Activated CD8-positive, alpha-beta memory T cell treated with anti-CD3 and anti-CD28 coated beads, Interleukin-2, amount 50 U/mL, for 1 hour (primary cell): ENCODE measurements at regions not wholly inside any gene's neighbourhood (a gene's known extent, or its start where the extent isn't known, plus 50 kb on each side); places are given as distances from the start of the nearest gene placed in this dataset.
"Not testable (repeated sequence)": the region's sequence is repeated elsewhere in the genome, so short reads cannot be mapped to it uniquely, and the experiment has no call there.

ENCODE experiments used
- DNase-seq: peaks from one replicate; pipeline ENCODE4 v3.0.0-alpha.2; 2020; ENCODE audit errors: extremely low read depth

DNA sequence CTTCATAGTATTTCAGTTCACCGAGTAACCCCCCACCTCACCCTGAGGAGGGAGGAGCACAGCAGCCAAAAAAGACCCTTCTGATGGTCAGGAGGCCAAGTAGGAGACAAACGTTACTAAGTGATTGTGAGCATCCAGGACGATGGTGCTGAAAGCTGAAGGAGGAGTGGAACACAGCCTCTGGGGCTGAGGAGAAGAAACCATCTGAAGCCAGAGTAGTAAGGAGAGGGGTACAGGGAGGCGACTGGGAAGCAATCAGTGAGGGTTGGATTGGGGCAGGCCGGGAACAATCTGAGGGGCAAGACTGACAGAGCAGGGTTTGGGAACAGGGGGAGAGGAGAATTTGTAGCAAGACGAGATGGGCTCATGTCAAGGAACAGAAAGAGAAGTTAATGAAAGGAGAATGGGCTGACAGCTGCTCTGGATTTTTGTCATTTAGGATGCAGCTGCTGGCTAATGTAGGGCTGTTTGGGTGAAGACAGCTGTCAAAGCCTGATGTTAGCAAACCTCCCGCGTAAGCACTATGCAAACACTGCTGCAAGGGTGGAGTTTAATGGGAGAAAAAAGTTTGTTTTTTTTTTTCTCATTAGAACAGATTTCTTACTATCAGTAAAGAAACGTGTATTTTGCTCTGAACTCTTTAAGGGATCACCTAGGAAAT, 622.2 kb downstream of the EDEM1 start:
- DNase-seq: no peak

DNA sequence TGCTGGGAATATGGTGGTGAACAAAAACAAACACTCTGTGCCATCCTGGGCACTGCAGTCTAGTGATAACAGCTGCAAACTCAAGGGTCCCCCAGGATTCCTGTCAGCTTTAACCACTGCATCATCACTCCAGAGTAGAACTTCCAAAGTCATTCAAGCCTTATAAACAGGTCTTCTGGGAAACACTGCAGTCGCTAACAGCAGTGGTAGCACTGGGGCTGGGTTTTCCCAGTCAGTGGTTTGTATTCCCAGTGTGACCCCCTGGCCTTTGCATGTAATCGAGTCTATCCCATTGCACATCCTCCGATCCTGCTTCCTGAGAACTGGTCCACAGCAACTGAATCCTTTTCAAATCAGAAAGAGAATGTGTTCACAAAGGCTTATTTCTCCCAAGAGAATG, 623.5 kb downstream of the EDEM1 start:
- no peak for DNase-seq

DNA sequence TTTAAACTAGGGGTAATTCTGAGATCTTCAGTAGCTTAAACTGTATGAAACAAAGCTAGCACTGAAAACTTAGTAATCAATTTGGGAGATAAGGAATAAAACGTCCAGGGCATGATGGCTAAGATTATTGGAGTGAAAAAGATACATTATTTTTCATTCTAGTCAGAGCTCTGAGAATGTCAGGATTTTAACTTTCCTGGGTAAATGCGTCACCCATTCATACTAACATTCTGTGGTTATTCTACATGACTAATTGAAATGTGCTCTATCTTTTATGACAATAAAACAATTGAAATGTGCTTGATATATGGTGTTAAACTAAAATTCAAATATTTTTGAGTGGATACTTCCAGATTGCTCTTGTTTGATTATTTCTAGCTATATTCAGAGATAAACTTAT, 626.0 kb downstream of the EDEM1 start:
- DNase-seq: no peak

DNA sequence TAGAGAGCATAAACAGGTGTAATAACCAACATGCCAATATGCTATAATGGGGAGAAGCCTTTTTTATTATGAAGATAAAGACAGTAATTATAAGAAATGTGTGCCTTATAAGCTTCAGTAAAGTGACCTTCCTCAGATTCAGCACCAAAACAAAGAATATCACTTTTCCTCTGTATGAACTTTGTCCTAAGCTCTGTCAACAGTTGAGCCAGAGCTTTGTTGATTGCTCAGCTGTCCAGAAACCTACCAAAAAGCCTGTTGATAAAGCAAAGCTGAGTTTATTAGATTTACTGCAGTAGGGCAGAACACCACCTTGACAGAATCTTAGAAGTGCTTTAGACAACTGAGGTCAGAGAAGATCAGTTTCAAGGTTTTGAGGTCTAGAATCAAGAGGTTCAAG, 635.3 kb downstream of the EDEM1 start:
- no peak for DNase-seq

DNA sequence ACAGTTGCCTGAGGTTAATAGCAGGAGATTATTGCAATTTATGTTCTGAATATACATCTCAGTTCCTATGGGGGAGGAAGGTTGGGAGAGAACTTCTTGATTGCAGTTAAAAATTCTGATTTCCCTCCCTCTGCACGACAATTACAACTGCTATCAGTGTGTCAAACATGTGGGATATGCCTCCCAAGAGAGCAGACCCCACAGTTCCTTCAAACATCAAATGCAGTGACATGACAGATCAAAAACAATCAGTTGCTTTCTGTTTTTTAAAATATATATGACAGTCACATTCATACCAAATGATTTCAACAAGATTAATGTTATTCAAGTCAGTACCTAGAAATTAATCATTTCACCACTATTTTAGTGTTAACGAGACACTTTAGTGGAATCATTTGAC, 639.0 kb downstream of the EDEM1 start:
- no peak for DNase-seq

DNA sequence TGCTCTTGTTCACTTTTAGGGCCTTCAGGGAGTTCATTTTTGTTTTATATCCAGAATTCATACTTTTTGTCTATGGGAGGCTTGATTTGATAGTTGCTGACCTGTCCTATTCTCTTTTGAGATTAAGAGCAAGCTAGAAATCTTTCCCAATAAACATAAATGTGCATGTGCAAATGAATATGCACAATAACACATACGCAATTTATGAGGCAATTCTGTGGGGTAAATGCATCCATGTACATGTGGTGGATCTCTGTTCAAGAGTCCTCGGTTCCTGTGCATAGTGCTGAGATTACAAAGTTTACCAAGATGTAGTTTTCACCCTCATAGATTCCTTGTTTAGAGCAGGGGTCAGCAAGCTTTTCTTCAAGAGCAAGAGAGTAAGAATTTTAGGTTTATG, 640.7 kb downstream of the EDEM1 start:
- DNase-seq: no peak

DNA sequence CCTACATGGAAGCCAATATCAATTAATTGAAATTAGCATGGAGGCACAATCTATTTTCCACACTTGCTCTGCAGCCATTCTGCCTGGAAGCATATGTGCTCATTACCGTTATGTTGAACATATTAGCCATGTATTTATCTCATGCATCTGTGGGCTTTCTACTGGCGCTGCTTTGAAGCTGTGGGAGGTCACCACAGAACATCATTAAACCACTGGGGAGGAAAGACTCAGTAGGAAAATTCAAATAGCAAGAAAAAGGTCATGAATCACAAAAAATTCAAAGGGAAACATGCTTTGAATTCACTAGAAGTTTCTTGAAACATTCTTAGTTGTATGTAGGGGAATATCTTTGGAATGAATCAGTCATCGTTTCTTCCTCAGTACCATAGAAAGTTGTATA, 652.5 kb downstream of the EDEM1 start:
- DNase-seq: no peak

DNA sequence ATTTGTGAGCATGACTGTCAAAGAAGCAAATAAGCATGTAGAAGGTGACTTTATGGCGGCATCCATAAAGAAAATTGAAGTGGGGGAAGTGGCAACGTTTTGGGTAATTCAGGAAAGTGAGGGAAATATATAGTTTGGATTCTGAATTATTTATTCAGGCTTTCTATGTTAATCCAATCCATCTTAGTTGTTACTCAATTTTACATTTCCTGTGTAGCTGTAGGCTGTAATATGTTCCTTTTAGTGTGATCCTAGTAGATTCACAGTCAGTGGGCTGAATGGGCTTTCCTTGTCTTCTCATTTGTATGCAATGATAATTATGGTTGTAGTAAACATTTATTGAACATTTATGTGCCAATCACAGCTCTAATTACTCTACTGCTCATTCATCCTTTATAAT, 654.1 kb downstream of the EDEM1 start:
- no peak for DNase-seq

DNA sequence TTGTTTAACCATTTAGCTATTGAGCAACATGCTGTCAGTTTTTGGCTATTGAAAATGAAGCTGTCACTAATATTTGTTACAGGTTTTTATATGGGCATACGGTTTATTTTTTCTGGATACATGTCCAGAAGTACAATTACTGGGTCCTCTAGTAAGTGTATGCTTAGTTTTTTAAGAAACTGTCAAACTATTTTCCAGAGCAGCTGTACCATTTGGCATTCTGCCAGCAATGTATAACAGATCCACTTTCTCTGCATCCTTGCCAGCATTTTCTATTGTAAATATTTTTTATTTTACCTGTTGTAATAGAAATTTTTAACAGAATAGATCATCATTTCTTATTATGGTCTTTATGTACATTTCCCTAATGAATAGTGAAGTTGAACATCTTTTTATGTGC, 658.8 kb downstream of the EDEM1 start:
- no peak for DNase-seq

DNA sequence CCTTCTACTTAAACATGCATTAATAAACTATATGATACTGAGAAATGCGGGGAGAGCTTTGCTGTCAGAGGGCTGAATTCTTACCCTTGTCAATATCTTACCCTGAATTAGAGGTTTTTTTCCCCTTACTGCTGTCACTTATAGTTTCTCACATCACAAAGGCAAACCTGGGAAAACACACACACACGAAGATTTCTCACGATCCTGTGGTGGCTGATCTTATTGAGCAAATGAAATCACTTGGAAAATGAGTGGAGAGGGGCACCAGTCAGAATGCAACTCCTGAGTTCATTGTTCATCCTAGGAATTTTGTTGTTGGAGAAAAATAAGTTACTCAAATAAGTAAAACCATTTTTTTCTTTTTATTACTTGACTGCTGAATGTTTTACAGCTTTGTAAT, 673.6 kb downstream of the EDEM1 start:
- no peak for DNase-seq

DNA sequence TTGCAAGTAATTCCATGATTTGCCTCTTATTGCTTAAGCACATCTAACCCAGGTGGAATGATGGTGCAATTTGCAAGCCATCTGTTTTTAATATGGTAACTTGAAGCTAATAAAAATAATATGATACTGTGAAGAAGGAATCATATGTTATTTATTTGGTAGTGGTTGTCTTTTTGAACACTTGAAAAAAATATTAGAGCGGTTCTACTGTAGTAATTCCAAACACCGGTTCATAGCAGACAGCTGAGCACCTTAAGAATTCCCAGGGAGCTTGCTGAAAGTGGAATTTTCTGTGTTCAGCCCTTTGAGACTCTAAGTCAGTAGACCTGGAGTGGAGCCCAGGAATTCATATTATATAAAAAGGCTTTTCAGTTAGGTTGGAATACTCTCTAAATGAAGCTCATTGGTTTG, 687.4 kb downstream of the EDEM1 start:
- no peak for DNase-seq

DNA sequence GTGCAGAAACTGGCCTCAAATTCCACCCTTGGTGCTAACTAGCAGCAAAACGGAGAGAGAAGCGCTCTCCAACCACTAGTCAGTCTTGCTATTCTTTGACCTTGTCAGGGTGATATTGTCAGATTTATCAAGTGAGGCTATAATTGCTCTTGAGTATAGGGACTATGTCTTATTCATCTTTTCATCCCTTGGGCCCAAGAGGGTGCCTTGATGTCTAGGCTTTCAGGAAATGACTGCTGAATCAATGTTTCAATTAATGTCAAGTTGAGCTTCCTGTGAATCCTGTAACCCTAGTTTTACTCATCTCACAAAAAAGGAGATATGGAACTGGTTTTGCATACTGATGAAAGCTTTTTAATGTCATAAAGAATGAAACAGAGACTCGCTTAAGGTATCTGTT, 701.3 kb downstream of the EDEM1 start:
- DNase-seq: no peak

DNA sequence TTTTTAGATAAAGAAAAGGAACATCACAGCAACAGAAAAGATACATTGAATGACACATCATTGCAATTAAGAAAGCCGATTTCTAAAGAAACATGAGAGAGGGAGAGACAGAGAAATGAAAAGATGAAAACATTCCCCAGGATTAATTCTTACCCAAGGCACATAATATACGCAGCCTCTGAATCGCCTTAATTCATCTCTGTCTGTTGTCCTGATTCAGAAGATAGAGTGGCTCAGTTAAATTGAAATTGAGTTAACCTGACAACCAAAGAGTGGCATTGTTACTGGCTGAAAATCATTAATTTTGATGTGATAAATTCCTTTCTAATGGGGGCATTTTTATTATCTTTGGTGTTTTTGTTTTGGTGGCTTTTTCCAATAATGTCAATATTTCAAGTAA, 701.9 kb downstream of the EDEM1 start:
- no peak for DNase-seq

DNA sequence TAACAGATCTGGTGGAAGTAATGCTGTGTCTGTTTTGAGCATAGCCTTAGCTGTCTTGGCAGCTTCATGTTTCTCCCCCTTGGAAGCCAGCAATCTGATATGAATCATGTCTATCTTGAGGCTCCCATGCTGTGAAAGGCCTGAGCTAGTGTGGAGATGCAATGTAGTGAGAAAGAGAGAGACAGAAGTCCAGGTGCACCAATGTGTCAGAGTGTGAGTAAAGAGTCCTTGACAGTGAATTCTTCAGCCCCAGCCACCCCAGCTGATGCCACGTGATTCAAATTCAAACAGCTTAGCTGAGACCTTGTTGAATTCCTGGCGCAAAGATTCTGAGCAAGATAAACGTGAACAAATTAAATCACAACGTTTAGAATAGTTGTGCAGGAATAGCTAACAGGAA, 704.2 kb downstream of the EDEM1 start:
- DNase-seq: no peak

DNA sequence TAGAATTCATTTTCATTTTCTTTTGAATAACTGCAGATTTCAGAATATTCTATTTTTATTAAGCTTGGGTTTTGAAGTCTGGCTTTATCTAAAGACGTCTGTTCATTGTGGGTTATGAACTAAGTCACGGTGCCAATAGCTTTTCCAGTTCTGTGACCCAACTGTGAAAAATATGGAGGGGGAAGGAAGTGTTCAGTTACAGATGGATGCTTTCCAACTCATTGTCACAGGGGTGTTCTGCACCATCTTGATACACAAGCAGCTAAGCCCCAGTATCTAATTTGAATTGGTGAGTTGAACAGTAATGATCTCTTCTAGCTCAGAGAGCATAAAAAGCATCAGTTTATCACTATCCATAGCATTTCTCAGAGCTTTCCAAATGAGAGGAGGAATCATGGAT, 710.6 kb downstream of the EDEM1 start:
- no peak for DNase-seq

DNA sequence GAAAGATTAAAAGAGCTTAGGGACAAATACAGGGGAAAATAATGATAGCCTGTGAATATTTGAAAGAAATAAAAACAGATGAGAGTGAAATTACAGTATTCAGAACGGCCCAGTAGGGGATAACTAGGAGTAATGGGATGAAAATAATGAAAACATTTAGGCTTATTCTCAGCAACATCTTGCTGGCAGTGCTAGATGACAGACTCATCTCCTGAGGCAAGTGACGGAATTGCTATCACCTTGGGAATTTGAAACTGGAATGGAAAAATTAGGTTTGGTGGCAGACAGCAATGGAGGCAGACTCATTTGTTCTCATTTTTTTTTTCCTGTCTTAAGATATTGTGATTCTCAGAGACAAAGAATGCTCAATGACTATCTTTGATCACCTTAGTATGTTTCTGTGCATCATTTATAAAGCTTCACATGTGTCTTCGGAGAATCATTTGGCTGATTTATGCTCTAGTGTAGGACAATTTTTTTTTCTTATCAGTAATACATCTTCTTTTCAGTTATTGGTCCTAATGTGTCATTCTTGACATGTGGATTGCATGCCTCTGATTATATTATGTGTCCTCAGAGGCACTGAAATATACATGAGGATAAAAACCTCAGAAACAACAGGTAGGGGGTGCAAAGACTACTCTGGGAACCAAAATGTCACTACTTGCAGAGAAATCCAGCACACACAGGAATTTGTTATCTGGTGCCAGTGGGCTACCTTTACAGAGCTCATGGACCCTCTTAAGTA, 711.7 kb downstream of the EDEM1 start:
- no peak for DNase-seq

DNA sequence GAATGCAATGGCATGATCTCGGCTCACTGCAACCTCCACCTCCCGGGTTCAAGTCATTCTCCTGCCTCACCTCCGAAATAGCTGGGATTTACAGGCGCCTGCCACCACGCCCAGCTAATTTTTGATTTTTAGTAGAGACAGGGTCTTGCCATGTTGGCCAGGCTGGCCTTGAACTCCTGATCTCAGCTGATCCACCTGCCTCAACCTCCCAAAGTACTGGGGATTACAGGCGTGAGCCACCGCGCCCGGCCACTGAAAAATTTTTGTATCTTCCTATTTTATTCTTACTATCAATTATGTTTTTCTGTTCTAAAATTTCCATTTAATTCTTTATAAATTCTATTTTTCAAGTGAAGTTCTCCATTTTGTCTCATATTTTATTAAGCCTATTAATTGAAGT, 730.4 kb downstream of the EDEM1 start:
- no peak for DNase-seq

DNA sequence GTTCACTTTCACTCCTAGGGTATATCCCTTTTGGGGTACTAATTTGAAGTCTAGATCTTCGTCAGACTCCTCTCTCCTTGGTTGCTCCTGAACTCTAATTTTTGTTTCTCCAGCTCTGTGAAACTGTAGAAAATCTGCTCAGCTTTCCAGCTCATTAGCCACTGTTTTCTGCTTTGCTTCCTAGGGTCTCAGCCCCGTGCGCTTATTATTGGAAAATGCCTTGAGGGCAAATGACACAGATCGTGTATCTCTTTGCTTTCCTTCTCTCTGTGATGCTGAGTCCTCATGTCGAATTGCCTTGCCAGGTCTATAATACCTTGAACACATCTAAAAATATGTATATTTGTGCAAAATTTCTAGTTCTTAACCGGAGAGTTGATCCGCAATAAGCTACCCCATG, 731.1 kb downstream of the EDEM1 start:
- no peak for DNase-seq

DNA sequence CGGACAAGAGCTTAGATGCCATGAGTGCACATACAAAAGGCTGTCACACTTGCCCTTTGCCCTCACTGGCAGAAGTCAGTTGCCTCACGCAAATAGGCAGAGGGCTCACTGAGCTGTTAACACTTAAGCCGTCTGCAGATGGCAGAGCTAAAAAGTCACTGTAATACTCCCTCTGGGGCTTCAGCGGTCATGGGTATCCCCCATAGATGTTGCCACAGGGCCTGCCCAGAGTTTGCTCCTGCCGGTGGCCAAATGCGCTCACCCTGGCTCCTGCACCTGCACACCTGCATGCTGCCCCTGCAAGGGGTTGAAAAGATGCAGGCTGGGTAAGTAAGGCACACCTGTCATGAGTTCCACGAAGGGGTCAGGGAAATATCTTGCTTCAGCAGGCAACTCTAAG, 741.5 kb downstream of the EDEM1 start:
- DNase-seq: no peak

DNA sequence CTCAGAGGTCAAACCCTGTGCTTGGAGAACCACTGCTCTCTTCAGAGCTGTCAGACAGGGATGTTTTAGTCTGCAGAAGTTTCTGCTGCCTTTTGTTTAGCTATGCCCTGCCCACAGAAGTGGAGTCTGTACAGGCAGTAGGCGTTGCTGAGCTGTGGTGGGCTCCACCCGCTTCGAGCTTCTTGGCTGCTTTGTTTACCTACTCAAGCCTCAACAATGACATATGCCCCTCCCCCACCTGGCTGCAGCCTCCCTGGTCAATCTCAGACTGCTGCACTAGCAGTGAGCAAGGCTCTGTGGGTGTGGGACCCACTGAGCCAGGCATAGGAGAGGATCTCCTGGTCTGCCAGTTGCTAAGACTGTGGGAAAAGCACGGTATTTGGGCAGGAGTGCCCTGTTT, 756.6 kb downstream of the EDEM1 start:
- not testable (repeated sequence) for DNase-seq

DNA sequence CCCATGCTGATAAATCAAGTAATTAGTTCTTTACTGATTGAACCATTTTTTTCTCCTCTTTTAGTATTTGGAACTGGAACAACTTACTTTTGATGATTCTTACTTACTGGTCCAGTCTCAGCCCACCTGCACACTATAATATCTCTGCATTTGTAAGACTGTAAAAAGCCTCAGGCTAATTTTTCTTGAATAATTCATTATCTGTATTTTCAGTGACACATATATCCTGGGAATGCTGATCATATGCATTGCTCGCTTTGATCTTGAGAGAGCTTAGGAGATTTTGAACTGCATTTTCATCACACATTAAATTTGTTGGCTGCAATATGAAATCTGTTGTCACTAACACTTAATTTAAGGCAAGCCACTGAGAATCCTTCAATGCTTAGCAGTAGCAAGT, 760.6 kb downstream of the EDEM1 start:
- no peak for DNase-seq

DNA sequence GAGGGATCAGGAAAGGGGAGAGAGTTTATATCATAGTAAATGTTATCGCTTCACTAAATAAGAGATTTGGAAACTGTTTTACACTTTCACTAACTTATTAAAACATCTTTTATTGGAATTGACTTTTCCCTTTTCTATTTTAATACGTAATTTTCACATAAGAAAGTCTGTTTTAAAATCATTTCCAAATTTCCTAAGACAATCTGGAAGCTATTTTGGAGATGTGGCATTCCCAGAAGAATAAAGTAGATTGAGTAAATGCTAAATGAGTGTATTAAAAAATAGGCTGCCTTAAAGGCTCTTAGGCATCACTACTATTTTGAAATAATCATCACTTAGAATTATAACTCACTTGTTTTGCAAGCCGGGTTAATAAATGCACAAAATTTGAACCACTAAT, 763.5 kb downstream of the EDEM1 start:
- no peak for DNase-seq

DNA sequence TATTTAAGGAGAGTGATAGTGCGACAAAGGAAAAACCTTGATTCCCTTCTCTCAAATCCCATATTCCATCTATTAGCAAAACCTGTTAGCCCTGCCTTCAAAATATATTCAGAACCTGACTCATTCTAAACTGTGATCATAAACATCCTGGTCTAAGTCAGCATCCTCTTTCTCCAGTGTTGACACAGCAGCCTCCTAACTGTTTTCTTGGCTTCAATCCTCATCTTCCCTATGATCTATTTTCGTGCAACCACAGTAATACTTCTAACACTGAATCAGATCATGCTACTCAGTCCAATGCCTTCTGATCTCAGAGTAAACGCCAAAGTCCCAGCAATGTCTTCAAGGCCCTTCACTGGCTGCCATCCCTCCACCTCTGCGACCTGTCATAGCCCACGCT, 785.1 kb downstream of the EDEM1 start:
- DNase-seq: no peak
